Loucy (cell line): ENCODE measurements at regions not wholly inside any gene's neighbourhood (a gene's known extent, or its start where the extent isn't known, plus 50 kb on each side); places are given as distances from the start of the nearest gene placed in this dataset.

Experiments used
- EZH2phosphoT487 ChIP-seq: fragments of 200-600 bp; IDR thresholded peaks from 2 replicates; pipeline ENCODE4 v1.6.1; 2018; ENCODE audit warnings: antibody characterized with exemption, mild to moderate bottlenecking, moderate library complexity, borderline replicate concordance
- TF ChIP-seq, protein P1 (sequence below): fragments of 200-600 bp; sonication (generic); conservative IDR thresholded peaks from 2 replicates; pipeline ENCODE4 v1.5.1; 2014; ENCODE audit warnings: mild to moderate bottlenecking, antibody characterized with exemption, low read length

DNA sequence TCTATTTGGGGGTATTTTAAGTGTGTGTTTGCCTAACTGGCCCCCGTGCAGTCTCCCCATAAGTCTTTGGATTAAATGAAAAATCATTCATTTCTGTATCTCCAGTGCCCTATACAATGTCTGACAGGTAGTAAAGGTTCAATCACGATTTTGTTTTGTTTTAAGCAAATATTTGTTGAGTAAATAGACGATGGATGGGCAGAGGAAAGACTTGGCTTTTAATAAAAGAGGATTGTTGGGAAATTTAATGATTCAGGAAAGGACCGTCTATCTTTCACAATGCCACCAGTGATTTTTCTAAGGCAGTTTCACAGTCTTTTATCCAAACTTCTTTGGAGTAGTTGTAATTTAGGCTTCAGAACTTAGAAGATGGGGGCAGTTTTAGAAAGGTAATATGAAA, 636.6 kb upstream of the GOT2 start:
- TF ChIP-seq, protein P1, sequence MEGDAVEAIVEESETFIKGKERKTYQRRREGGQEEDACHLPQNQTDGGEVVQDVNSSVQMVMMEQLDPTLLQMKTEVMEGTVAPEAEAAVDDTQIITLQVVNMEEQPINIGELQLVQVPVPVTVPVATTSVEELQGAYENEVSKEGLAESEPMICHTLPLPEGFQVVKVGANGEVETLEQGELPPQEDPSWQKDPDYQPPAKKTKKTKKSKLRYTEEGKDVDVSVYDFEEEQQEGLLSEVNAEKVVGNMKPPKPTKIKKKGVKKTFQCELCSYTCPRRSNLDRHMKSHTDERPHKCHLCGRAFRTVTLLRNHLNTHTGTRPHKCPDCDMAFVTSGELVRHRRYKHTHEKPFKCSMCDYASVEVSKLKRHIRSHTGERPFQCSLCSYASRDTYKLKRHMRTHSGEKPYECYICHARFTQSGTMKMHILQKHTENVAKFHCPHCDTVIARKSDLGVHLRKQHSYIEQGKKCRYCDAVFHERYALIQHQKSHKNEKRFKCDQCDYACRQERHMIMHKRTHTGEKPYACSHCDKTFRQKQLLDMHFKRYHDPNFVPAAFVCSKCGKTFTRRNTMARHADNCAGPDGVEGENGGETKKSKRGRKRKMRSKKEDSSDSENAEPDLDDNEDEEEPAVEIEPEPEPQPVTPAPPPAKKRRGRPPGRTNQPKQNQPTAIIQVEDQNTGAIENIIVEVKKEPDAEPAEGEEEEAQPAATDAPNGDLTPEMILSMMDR: no peak
- no peak for TF ChIP-seq EZH2phosphoT487
